HAP-1 (cell line): ENCODE measurements at regions not wholly inside any gene's neighbourhood (a gene's known extent, or its start where the extent isn't known, plus 50 kb on each side); places are given as distances from the start of the nearest gene placed in this dataset.
A peak's percentile ranks its signal among the peaks of the same experiment; 100 is the strongest.

Experiments used
- DNase-seq, 2 experiments: peaks; one replicate each; pipeline ENCODE4 v3.0.0-alpha.2; 2016 to 2020; ENCODE audit warnings: low spot score in 2 of 2
- H3K27me3 ChIP-seq: fragments of 250-450 bp; sonication (Bioruptor Pico); 2 replicates; pipeline ENCODE4 v1.5.1; 2020; ENCODE audit warnings: low read depth, mild to moderate bottlenecking, moderate library complexity
- H3K36me3 ChIP-seq: fragments of 250-450 bp; sonication (Bioruptor Pico); replicated peaks from 2 replicates; pipeline ENCODE4 v1.5.1; 2020; ENCODE audit warnings: mild to moderate bottlenecking
- H3K4me1 ChIP-seq: fragments of 250-450 bp; sonication (Bioruptor Pico); 2 replicates; pipeline ENCODE4 v1.5.1; 2020; ENCODE audit warnings: mild to moderate bottlenecking
- H3K4me3 ChIP-seq: fragments of 250-450 bp; sonication (Bioruptor Pico); 2 replicates; pipeline ENCODE4 v1.5.1; 2020; ENCODE audit warnings: mild to moderate bottlenecking, moderate library complexity
- H3K9me3 ChIP-seq: fragments of 250-450 bp; sonication (Bioruptor Pico); 2 replicates; pipeline ENCODE4 v1.5.1; 2020; ENCODE audit warnings: mild to moderate bottlenecking, moderate library complexity
- in situ Hi-C: fragments of 300-500 bp; cut with MboI; formaldehyde crosslinking; loops from 3 replicates; pipeline ENCODE4 v1.14.3; 2020; ENCODE audit warnings: low sequenced_read_pairs, inconsistent platforms, mixed read lengths

- no peaks in the 10 kb centered on the region for H3K27me3 ChIP-seq
- no peak overlapping the region for H3K4me3 ChIP-seq
- H3K36me3 ChIP-seq, result no peaks in the 10 kb centered on the region
- no peak for DNase-seq
- H3K9me3 ChIP-seq, result 0 out of 2 replicates have a peak, but pooled peaks cover 3% of the 10 kb centered on the region
- in situ Hi-C loops, result no loop called here
- no peaks in the 10 kb centered on the region for H3K4me1 ChIP-seq
Measured at GRCh38 chr5:3313569-3313968, 282.1 kb upstream of the IRX1 start.

DNA sequence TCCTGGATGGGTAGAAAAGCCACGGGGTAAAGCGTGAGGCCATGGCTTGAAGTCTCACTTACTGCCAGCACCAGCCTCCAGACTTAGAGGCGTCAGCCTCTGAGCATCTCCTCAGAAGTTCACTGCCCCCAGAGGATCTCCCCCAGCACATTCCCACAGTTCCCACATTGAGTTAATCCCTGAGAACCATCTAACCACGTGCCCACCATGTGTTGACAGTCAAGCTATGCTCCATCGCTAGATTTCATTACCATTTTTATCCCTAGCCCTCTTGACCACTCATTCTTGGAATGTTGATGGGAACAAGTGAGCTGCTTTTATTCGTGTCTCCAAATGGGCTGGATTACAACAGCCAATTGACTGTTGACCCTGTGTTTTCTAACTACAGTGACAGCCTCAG, 283.3 kb upstream of the IRX1 start:
- DNase-seq, result no peak
- H3K4me3 ChIP-seq, result no peak overlapping the region
- H3K4me1 ChIP-seq, result no peaks in the 10 kb centered on the region
- in situ Hi-C loops, result no loop called here
- no peaks in the 10 kb centered on the region for H3K27me3 ChIP-seq
- H3K36me3 ChIP-seq, result no peaks in the 10 kb centered on the region
- 0 out of 2 replicates have a peak, but pooled peaks cover 3% of the 10 kb centered on the region for H3K9me3 ChIP-seq

- Histone ChIP-seq H3K4me1 (no peaks in the 10 kb centered on the region), H3K9me3 (0 out of 2 replicates have a peak, but pooled peaks cover 3% of the 10 kb centered on the region), H3K36me3 (no peaks in the 10 kb centered on the region), H3K4me3 (no peak overlapping the region), H3K27me3 (no peaks in the 10 kb centered on the region)
- in situ Hi-C loops, result no loop called here
- no peak for DNase-seq
Measured at GRCh38 chr5:3311433-3311832, 284.2 kb upstream of the IRX1 start.

GRCh38 chr5:3310541-3311261, 284.9 kb upstream of the IRX1 start:
- in situ Hi-C loops, result no loop called here
- DNase-seq, result peak in 1 of 2 experiments; percentile 55
- Histone ChIP-seq H3K9me3 (0 out of 2 replicates have a peak, but pooled peaks cover 3% of the 10 kb centered on the region), H3K4me3 (no peak overlapping the region), H3K4me1 (no peaks in the 10 kb centered on the region), H3K27me3 (no peaks in the 10 kb centered on the region), H3K36me3 (no peaks in the 10 kb centered on the region)

DNA sequence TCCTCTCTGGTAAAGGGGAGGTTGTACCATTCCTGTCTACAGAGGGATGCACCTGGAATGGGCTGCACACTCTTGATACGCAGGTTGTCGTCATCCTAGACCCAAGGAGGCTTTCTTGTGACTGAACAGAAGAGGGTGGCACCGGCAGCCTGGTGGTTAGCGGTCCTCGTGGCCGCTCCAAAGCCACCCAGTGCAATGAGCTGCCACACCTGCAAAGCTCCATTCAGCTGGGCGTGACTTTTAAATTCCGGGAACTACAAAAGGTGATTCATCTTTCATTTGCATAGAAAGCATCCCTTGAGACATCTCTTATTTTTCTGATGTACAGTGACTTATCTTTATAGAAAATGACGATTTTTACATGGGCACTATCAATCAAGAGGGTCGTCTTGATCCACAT, 286.1 kb upstream of the IRX1 start:
- no peak for DNase-seq
- no peaks in the 10 kb centered on the region for H3K36me3 ChIP-seq
- no peaks in the 10 kb centered on the region for H3K27me3 ChIP-seq
- 0 out of 2 replicates have a peak, but pooled peaks cover 3% of the 10 kb centered on the region for H3K9me3 ChIP-seq
- H3K4me3 ChIP-seq, result no peak overlapping the region
- in situ Hi-C loops, result no loop called here
- no peaks in the 10 kb centered on the region for H3K4me1 ChIP-seq

- no peaks in the 10 kb centered on the region for H3K27me3 ChIP-seq
- H3K36me3 ChIP-seq, result no peaks in the 10 kb centered on the region
- no peaks in the 10 kb centered on the region for H3K4me1 ChIP-seq
- no peak overlapping the region for H3K4me3 ChIP-seq
- in situ Hi-C loops, result no loop called here
- H3K9me3 ChIP-seq, result 0 out of 2 replicates have a peak, but pooled peaks cover 3% of the 10 kb centered on the region
- DNase-seq, result no peak
Measured at GRCh38 chr5:3307982-3308621, 287.5 kb upstream of the IRX1 start.

DNA sequence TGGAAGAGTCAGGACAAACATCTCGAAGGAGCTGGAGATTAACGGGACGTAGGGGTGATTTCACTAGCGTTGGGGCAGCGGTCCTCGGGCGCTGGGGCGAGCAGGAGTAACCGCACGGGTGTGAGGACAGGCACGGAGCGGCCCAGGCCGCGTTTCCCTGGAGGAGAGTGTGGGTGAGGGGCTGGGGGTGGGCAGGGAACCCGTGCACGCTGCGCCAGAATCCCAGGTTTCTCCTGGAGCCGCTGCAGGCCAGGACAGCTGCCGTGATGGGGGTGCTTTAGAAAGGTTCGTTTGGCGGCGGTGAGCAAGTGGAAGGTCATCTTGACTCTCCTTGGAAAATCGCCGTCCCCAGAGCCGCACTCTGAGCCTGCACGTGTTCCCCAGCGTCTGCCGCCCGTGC, 290.2 kb upstream of the IRX1 start:
- no peak for DNase-seq
- Histone ChIP-seq H3K9me3 (no peaks in the 10 kb centered on the region), H3K4me1 (no peaks in the 10 kb centered on the region), H3K27me3 (no peaks in the 10 kb centered on the region), H3K4me3 (no peak overlapping the region), H3K36me3 (no peaks in the 10 kb centered on the region)
- in situ Hi-C loops, result no loop called here

- H3K9me3 ChIP-seq, result no peaks in the 10 kb centered on the region
- H3K4me1 ChIP-seq, result no peaks in the 10 kb centered on the region
- no peaks in the 10 kb centered on the region for H3K36me3 ChIP-seq
- DNase-seq, result no peak
- no peak overlapping the region for H3K4me3 ChIP-seq
- H3K27me3 ChIP-seq, result no peaks in the 10 kb centered on the region
- in situ Hi-C loops, result no loop called here
Measured at GRCh38 chr5:3304346-3304745, 291.3 kb upstream of the IRX1 start.

- in situ Hi-C loops, result no loop called here
- DNase-seq, result no peak
Measured at GRCh38 chr5:3303777-3304176, 291.9 kb upstream of the IRX1 start.

DNA sequence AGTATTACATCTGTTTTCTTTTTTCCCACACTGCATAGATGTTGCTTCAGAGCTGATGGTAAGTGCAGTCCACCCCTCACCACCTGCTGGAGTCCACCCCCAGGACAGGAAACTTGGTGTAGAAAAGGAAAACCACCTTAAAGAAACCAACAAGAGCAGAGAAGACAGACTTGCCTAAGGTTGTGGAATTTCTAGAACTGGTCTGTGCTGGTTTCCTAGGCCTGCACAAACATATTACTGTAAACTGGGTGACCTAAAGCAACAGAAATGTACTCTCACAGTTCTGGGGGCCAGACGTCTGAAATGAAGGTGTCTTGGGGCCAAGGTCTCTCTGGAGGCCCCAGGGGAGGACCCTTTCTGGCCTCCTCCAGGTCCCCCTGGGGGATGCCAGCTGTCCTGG, 293.4 kb upstream of the IRX1 start:
- no peaks in the 10 kb centered on the region for H3K9me3 ChIP-seq
- no peak for DNase-seq
- no peaks in the 10 kb centered on the region for H3K36me3 ChIP-seq
- H3K27me3 ChIP-seq, result no peaks in the 10 kb centered on the region
- no peak overlapping the region for H3K4me3 ChIP-seq
- in situ Hi-C loops, result no loop called here
- no peaks in the 10 kb centered on the region for H3K4me1 ChIP-seq

More at GRCh38 chr5:3303777-3304176, 291.9 kb upstream of the IRX1 start:
- no peaks in the 10 kb centered on the region for H3K4me1 ChIP-seq
- no peaks in the 10 kb centered on the region for H3K27me3 ChIP-seq
- H3K4me3 ChIP-seq, result no peak overlapping the region
- no peaks in the 10 kb centered on the region for H3K36me3 ChIP-seq
- H3K9me3 ChIP-seq, result no peaks in the 10 kb centered on the region

DNA sequence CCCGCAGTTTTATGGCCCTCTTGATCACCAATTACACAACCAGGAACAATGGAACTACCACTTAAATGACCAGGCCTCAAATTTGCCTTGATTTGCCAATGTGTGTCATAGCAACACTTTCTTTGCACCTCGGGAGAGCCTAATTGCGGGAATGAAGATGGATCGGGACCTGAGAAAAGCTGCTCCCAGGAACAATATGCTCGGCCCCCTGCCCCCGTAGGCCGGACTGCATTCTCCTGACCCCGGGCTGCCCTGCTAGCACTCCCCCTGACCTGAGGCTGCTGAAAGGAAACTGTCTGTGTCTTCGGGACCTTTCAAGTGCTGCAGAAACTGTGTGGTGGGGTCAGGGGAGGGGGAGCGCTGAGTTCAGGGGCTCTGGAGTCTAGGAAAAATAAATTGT, 294.3 kb upstream of the IRX1 start:
- no peak for DNase-seq
- Histone ChIP-seq H3K4me3 (no peak overlapping the region), H3K9me3 (no peaks in the 10 kb centered on the region)

GRCh38 chr5:3300726-3301125, 294.9 kb upstream of the IRX1 start:
- H3K4me3 ChIP-seq, result no peak overlapping the region
- no peaks in the 10 kb centered on the region for H3K36me3 ChIP-seq
- no peaks in the 10 kb centered on the region for H3K9me3 ChIP-seq
- no peaks in the 10 kb centered on the region for H3K4me1 ChIP-seq
- no peak for DNase-seq
- in situ Hi-C loops, result no loop called here
- H3K27me3 ChIP-seq, result no peaks in the 10 kb centered on the region

More for the DNA sequence above, 294.3 kb upstream of the IRX1 start:
- in situ Hi-C loops, result no loop called here
- Histone ChIP-seq H3K4me1 (no peaks in the 10 kb centered on the region), H3K27me3 (no peaks in the 10 kb centered on the region), H3K36me3 (no peaks in the 10 kb centered on the region)

DNA sequence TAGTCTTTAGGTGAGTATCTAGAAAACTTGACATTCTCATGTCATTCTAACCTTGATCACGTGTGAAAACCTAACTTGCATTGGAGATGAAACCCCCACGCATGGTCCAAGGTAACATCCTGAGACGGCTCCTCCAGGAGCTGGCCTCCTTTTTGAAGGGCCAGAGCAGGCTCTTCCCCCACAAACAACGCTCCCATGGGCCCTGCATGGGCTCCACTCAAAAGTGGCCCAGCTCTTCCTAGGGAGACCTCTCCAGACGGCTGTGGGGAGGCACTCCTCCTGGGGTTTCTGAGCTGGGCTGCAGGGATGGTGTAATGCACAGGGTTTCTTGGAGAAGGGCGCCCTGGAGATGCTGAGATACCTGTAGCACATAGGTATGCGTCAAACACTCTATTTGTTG, 296.2 kb upstream of the IRX1 start:
- H3K36me3 ChIP-seq, result no peaks in the 10 kb centered on the region
- DNase-seq, result no peak
- H3K9me3 ChIP-seq, result no peaks in the 10 kb centered on the region
- no peaks in the 10 kb centered on the region for H3K27me3 ChIP-seq
- H3K4me3 ChIP-seq, result no peak overlapping the region
- in situ Hi-C loops, result no loop called here
- no peaks in the 10 kb centered on the region for H3K4me1 ChIP-seq

DNA sequence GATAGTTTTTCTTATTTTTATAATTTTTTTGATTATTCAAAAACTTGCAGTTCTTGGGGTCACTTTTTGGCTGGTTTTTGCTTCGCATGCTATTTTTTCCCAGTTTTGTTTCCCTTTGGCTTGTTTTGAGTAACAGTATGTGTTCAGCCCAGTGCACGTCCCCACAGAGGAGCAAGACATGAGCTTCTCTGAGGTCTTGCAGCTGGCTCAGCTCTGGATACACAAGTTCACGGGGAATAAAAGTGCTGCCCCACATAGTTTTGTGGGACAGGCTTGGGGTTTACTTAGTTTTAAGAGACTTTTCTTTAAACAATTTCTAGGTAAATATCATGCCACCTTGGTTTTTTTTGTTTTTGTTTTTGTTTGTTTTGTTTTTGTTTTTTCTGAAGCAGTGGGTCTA, 297.8 kb upstream of the IRX1 start:
- H3K4me3 ChIP-seq, result no peak overlapping the region
- no peaks in the 10 kb centered on the region for H3K27me3 ChIP-seq
- H3K9me3 ChIP-seq, result no peaks in the 10 kb centered on the region
- H3K36me3 ChIP-seq, result no peaks in the 10 kb centered on the region
- no peak for DNase-seq
- in situ Hi-C loops, result no loop called here
- H3K4me1 ChIP-seq, result no peaks in the 10 kb centered on the region
